Esophagus squamous epithelium (tissue), 4 donors: ENCODE measurements at regions not wholly inside any gene's neighbourhood (a gene's known extent, or its start where the extent isn't known, plus 50 kb on each side); places are given as distances from the start of the nearest gene placed in this dataset.

ENCODE experiments used
- CTCF ChIP-seq, 6 experiments: fragments of 450-650 bp in 4 of 6; fragments of 200-600 bp in 2 of 6; sonication (generic) in 2 of 6; IDR thresholded peaks; one replicate each; pipeline ENCODE4 v1.5.1; 2016 to 2019; ENCODE audit warnings: antibody characterized with exemption in 6 of 6, mild to moderate bottlenecking in 4 of 6, moderate library complexity in 4 of 6
- POLR2A ChIP-seq, 4 donors: fragments of 450-650 bp; IDR thresholded peaks; one replicate each; pipeline ENCODE4 v1.6.1; 2017; ENCODE audit warnings: antibody characterized with exemption in 4 of 4, mild to moderate bottlenecking in 4 of 4, moderate library complexity in 3 of 4

DNA sequence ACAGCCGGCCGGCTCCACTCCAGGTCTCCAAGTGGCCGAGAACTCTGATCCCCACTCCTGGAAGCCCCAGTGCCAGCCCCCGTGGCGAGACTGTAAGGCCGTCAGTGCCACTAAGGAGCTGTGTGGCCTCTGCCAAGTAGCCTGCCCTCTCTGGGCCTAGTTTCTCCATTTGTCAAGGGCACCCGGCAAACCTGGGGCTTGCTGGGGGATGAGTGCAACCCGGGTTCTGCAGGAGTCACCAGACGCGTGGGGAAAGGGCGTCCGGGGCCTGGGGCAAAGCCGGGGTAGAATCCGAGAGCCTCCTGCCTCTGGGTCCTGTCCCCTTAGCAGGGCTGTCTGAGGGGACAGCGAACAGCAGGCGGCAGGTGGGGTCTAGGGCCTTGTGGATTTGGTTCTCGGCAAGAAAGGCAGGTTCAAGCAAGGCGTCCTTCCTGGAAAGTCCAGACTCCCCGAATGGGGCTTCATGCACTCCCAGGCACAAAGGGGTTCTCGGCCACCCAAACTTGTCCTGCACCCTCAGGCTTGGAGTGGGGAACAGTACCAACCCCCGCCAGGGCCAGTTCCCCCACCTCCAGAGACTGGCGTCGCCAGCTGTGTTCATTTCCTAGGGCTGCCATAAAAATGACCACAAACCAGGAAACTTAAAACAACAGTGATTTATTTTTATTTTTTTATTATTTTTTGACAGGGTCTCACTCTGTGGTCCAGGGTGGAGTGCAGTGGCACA lies 56.0 kb downstream of the NCOR2 start:
- no peak for TF ChIP-seq CTCF (IDR thresholded peaks at IDR 0.05)
- TF ChIP-seq POLR2A (IDR thresholded peaks at IDR 0.05): no peak
